Amniotic epithelial cell (primary cell): ENCODE measurements at regions not wholly inside any gene's neighbourhood (a gene's known extent, or its start where the extent isn't known, plus 50 kb on each side); places are given as distances from the start of the nearest gene placed in this dataset.
A peak's percentile ranks its signal among the peaks of the same experiment; 100 is the strongest.
"Not testable (repeated sequence)": the region's sequence is repeated elsewhere in the genome, so short reads cannot be mapped to it uniquely, and the experiment has no call there.

Source experiments
- DNase-seq: peaks from one replicate; pipeline ENCODE4 v3.0.0-alpha.2; 2010; ENCODE audit warnings: low read depth

- DNase-seq: no peak
Observed at GRCh38 chr7:96561892-96562291, 147.8 kb downstream of the SEM1 start.

GRCh38 chr7:96558530-96558929 lies 151.1 kb downstream of the SEM1 start:
- DNase-seq: no peak

- no peak for DNase-seq
Observed at GRCh38 chr7:96558093-96558492, 151.6 kb downstream of the SEM1 start.

- DNase-seq: not testable (repeated sequence)
Observed at GRCh38 chr7:96557598-96557997, 152.0 kb downstream of the SEM1 start.

GRCh38 chr7:96548664-96549063 lies 161.0 kb downstream of the SEM1 start:
- DNase-seq: no peak

- DNase-seq: no peak
Observed at GRCh38 chr7:96547371-96547811, 162.3 kb downstream of the SEM1 start.

GRCh38 chr7:96546426-96546825 lies 163.2 kb downstream of the SEM1 start:
- DNase-seq: no peak

- no peak for DNase-seq
Observed at GRCh38 chr7:96539471-96539870, 170.2 kb downstream of the SEM1 start.

GRCh38 chr7:96538632-96539031 lies 171.0 kb downstream of the SEM1 start:
- no peak for DNase-seq

GRCh38 chr7:96534221-96534620 lies 175.4 kb downstream of the SEM1 start:
- no peak for DNase-seq

- no peak for DNase-seq
Observed at GRCh38 chr7:96532428-96532935, 177.2 kb downstream of the SEM1 start.

- DNase-seq: no peak
Observed at GRCh38 chr7:96531331-96531730, 178.3 kb downstream of the SEM1 start.

GRCh38 chr7:96530786-96531185 lies 178.9 kb downstream of the SEM1 start:
- DNase-seq: no peak

- no peak for DNase-seq
Observed at GRCh38 chr7:96527133-96527827, 182.4 kb downstream of the SEM1 start.

GRCh38 chr7:96526496-96526895 lies 183.2 kb downstream of the SEM1 start:
- DNase-seq: no peak

- DNase-seq: no peak
Observed at GRCh38 chr7:96521068-96521894, 188.4 kb downstream of the SEM1 start.

- DNase-seq: peak; percentile 60
Observed at GRCh38 chr7:96508371-96508770, 186.5 kb upstream of the SLC25A13 start.

- DNase-seq: no peak
Observed at GRCh38 chr7:96503597-96503996, 181.7 kb upstream of the SLC25A13 start.

- no peak for DNase-seq
Observed at GRCh38 chr7:96501318-96501717, 179.4 kb upstream of the SLC25A13 start.

GRCh38 chr7:96499532-96499931 lies 177.6 kb upstream of the SLC25A13 start:
- no peak for DNase-seq

- DNase-seq: no peak
Observed at GRCh38 chr7:96497567-96497966, 175.7 kb upstream of the SLC25A13 start.

- no peak for DNase-seq
Observed at GRCh38 chr7:96495751-96496216, 173.9 kb upstream of the SLC25A13 start.

GRCh38 chr7:96486681-96487080 lies 164.8 kb upstream of the SLC25A13 start:
- DNase-seq: no peak
